RWPE2 (cell line): ENCODE measurements at regions not wholly inside any gene's neighbourhood (a gene's known extent, or its start where the extent isn't known, plus 50 kb on each side); places are given as distances from the start of the nearest gene placed in this dataset.

ENCODE experiments used
- ATAC-seq: fragments of 200-7000 bp; cut with Tn5 transposase; 3 replicates; pipeline ENCODE4 v1.9.1; 2021; ENCODE audit warnings: low read depth
- DNase-seq: peaks from one replicate; pipeline ENCODE4 v3.0.0-alpha.2; 2020; ENCODE audit warnings: low spot score
- H3K27ac ChIP-seq: fragments of 450-650 bp; 2 replicates; pipeline ENCODE4 v1.5.1; 2017; ENCODE audit warnings: mild to moderate bottlenecking; ENCODE audit not compliant: poor library complexity, severe bottlenecking
- H3K27me3 ChIP-seq: fragments of 250-450 bp; sonication (Bioruptor Pico); 2 replicates; pipeline ENCODE4 v1.5.1; 2021; ENCODE audit warnings: mild to moderate bottlenecking, moderate library complexity; ENCODE audit not compliant: insufficient read depth, poor library complexity, severe bottlenecking
- H3K36me3 ChIP-seq: fragments of 250-450 bp; sonication (Bioruptor Pico); 2 replicates; pipeline ENCODE4 v1.5.1; 2020; ENCODE audit warnings: low read depth, mild to moderate bottlenecking, moderate library complexity
- H3K4me1 ChIP-seq: fragments of 250-450 bp; sonication (Bioruptor Pico); 2 replicates; pipeline ENCODE4 v1.5.1; 2021; ENCODE audit warnings: mild to moderate bottlenecking, moderate library complexity; ENCODE audit not compliant: insufficient read depth, poor library complexity, severe bottlenecking
- H3K4me3 ChIP-seq: fragments of 250-450 bp; sonication (Bioruptor Pico); 2 replicates; pipeline ENCODE4 v1.5.1; 2021; ENCODE audit warnings: mild to moderate bottlenecking, moderate library complexity; ENCODE audit not compliant: severe bottlenecking
- H3K9me3 ChIP-seq: fragments of 250-450 bp; sonication (Bioruptor Pico); 2 replicates; pipeline ENCODE4 v1.5.1; 2021; ENCODE audit warnings: mild to moderate bottlenecking, moderate library complexity; ENCODE audit not compliant: severe bottlenecking
- CTCF ChIP-seq: fragments of 450-650 bp; IDR thresholded peaks from one replicate; pipeline ENCODE4 v1.5.1; 2017; ENCODE audit warnings: mild to moderate bottlenecking, moderate library complexity; ENCODE audit not compliant: poor library complexity, severe bottlenecking

DNA sequence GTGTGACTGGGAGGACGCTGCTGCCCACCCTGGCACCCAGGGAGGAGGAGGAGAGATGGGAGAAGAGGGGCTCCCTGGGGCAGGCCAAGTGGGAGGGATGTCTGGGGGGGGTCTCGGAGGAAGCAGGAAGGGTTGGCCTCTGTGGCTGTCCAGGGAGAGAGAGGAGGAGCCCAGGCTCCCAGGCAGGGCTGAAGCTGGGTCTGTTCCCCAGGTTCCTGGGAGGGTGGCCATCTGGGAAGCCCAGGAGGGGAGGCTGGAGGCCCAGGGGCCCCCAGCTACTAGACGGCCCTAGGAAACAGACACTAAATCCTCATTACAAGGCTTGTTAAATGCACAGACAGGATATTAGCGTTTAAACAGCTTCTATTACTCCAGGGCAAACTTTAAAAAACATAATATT lies 139.8 kb downstream of the ENGASE start:
- Histone ChIP-seq H3K9me3 (no peaks in the 10 kb centered on the region), H3K4me3 (no peak overlapping the region), H3K27me3 (peaks cover 20% of the 10 kb centered on the region), H3K36me3 (no peaks in the 10 kb centered on the region), H3K4me1 (no peaks in the 10 kb centered on the region), H3K27ac (no peak overlapping the region)
- DNase-seq, result no peak
- no peak for ATAC-seq
- no peak for TF ChIP-seq CTCF

GRCh38 chr17:79213305-79213704 lies 138.7 kb downstream of the ENGASE start:
- DNase-seq (no peak), ATAC-seq (no peak)
- no peak overlapping the region for H3K4me3 ChIP-seq
- no peaks in the 10 kb centered on the region for H3K4me1 ChIP-seq
- H3K27me3 ChIP-seq, result peaks cover 24% of the 10 kb centered on the region
- H3K9me3 ChIP-seq, result no peaks in the 10 kb centered on the region
- H3K27ac ChIP-seq, result no peak overlapping the region
- H3K36me3 ChIP-seq, result no peaks in the 10 kb centered on the region
- TF ChIP-seq CTCF, result no peak

DNA sequence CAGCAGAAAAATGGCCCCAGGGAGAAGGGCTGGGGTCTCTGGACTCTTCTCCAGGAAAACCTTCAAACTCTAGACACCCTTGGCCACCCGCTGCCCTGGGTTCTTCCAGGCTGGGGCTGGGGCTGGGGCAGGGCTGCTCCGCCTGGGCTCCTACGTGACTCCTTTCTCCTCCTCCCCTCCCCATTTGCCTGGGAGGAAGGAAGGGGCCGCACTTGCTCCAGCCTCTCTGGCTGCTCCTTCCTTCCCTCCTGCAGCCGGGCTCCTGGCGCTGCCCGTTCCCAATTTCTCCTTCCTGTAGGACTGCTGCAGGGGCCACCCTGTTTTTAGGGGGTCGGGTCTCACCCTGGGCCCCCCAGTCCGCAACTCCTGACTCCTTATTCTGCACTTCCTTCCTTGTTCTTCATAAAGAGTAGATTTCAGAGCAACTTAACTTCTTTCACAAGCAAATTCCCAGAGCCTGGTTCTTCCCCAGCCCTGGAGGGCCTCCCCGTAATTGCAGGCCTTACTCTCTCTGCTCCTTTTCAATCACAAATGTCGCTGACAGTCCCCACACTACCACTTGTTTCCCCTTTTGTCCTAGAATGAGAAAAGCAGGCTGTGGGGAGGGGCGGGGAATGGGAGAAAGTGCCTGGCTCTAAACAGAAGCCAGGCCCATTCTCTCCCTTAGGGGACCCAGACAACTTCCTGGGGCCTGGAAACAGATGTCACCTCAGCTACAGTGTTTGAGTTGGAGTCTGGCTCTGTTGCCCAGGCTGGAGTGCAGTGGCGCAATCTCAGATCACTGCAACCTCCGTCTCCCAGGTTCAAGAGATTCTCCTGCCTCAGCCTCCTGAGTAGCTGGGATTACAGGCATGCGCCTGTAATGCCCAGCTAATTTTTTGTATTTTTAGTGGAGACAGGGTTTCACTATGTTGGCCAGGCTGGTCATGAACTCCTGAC lies 137.8 kb downstream of the ENGASE start:
- no peak for TF ChIP-seq CTCF
- no peaks in the 10 kb centered on the region for H3K9me3 ChIP-seq
- H3K4me1 ChIP-seq, result no peaks in the 10 kb centered on the region
- H3K36me3 ChIP-seq, result no peaks in the 10 kb centered on the region
- no peak overlapping the region for H3K4me3 ChIP-seq
- no peak for ATAC-seq
- H3K27ac ChIP-seq, result no peak overlapping the region
- peaks cover 24% of the 10 kb centered on the region for H3K27me3 ChIP-seq
- DNase-seq, result no peak

DNA sequence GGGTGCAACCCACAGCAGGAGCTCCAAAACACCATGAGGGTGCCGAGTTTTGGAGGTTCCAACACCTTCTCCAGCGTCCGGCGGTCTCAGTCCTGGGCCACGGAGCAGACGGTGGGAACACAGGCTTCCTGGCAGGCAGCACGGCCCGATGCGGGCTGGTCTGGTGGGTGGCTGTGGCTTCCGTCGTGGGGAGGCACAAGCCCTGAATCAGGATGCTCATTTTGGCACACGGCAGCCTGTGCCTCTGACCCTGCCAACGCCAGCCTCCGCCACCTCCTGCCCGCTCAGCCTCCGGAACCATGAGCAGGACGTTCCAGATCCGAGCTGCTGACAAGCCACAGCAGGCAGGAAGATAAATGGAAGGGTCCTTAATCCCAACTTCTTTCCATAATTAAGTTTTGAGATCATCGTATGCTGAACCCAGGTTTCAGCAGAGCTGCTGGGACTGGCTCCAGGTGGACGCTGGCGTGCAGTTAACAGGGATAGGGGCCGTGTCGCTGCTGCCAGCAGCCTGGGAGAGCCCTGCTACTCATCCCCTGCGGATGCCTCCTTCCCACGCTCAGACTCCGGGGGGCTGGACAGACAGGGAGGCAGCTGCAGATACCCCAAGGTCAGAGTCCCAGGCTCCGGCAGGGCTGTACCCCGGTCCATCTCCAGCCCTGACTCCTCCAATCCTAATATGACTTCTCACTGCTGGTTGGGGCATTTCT lies 136.6 kb downstream of the ENGASE start:
- no peak for TF ChIP-seq CTCF
- Histone ChIP-seq H3K27ac (no peak overlapping the region), H3K9me3 (no peaks in the 10 kb centered on the region), H3K36me3 (no peaks in the 10 kb centered on the region), H3K4me3 (no peak overlapping the region), H3K27me3 (peaks cover 24% of the 10 kb centered on the region), H3K4me1 (no peaks in the 10 kb centered on the region)
- DNase-seq (no peak), ATAC-seq (no peak)
